HFFc6 (cell line): ENCODE measurements at regions not wholly inside any gene's neighbourhood (a gene's known extent, or its start where the extent isn't known, plus 50 kb on each side); places are given as distances from the start of the nearest gene placed in this dataset.
"Not testable (repeated sequence)": the region's sequence is repeated elsewhere in the genome, so short reads cannot be mapped to it uniquely, and the experiment has no call there.

Experiments
- DNase-seq: peaks from one replicate; pipeline ENCODE4 v3.0.0-alpha.2; 2018
- H3K27ac Mint-ChIP-seq: 2 replicates; pipeline ENCODE4 v1.8.0; 2020; ENCODE audit warnings: mild to moderate bottlenecking, mixed read lengths
- H3K27me3 Mint-ChIP-seq: 2 replicates; pipeline ENCODE4 v1.8.0; 2021; ENCODE audit warnings: mild to moderate bottlenecking, moderate library complexity, mixed read lengths; ENCODE audit not compliant: insufficient read depth
- H3K36me3 Mint-ChIP-seq: 2 replicates; pipeline ENCODE4 v1.8.0; 2021; ENCODE audit warnings: low read depth, mixed read lengths
- H3K4me1 Mint-ChIP-seq: 2 replicates; pipeline ENCODE4 v1.8.0; 2020; ENCODE audit warnings: low read depth, mixed read lengths
- H3K4me3 Mint-ChIP-seq: 2 replicates; pipeline ENCODE4 v1.8.0; 2020; ENCODE audit warnings: mild to moderate bottlenecking, moderate library complexity, mixed read lengths
- H3K9me3 Mint-ChIP-seq: 2 replicates; pipeline ENCODE4 v1.8.0; 2020; ENCODE audit warnings: mild to moderate bottlenecking, mixed read lengths
- CTCF ChIP-seq: fragments of 200-600 bp; sonication (generic); IDR thresholded peaks from 2 replicates; pipeline ENCODE4 v1.5.0; 2021; ENCODE audit warnings: antibody characterized with exemption, mild to moderate bottlenecking

DNA sequence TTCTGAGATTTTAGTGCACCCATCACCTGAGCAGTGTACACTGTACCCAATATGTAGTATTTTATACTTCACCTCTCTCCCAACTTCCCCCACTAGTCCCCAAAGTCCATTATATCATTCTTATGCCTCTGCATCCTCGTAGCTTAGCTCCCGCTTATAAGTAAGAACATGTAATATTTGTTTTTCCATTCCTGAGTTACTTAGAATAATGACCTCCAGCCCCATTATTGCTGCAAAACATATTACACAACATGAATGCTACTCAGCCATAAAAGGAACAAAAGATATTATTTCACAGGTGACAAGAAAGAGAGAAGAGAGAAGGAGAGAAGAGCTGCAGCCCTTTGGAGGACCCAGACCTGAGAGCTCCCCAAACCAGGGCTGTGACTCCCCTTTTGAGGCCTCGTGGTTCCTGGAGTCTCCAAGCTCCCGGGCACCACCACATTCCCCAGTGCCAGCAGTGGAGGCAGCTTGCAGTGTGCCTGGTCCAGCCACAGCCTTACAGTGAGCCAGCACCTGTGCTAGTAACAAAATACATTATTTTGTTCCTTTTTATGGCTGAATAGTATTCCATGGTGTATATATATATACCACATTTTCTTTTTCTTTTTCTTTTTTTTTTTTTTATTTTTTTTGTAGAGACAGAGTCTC, 194.5 kb upstream of the DAB2 start:
- H3K27ac Mint-ChIP-seq = no peak overlapping the region
- H3K4me1 Mint-ChIP-seq = no peaks in the 10 kb centered on the region
- no peak for DNase-seq
- H3K27me3 Mint-ChIP-seq = peaks cover 14% of the 10 kb centered on the region
- TF ChIP-seq CTCF = no peak
- H3K36me3 Mint-ChIP-seq = no peaks in the 10 kb centered on the region
- H3K4me3 Mint-ChIP-seq = no peak overlapping the region
- no peaks in the 10 kb centered on the region for H3K9me3 Mint-ChIP-seq

GRCh38 chr5:39618391-39618790, 193.6 kb upstream of the DAB2 start:
- Mint-ChIP-seq H3K36me3 (no peaks in the 10 kb centered on the region), H3K4me3 (no peak overlapping the region), H3K27me3 (peaks cover 14% of the 10 kb centered on the region), H3K4me1 (no peaks in the 10 kb centered on the region), H3K27ac (no peak overlapping the region), H3K9me3 (no peaks in the 10 kb centered on the region)
- no peak for TF ChIP-seq CTCF
- no peak for DNase-seq

GRCh38 chr5:39616131-39616530, 191.4 kb upstream of the DAB2 start:
- H3K4me1 Mint-ChIP-seq = no peaks in the 10 kb centered on the region
- no peaks in the 10 kb centered on the region for H3K36me3 Mint-ChIP-seq
- H3K27ac Mint-ChIP-seq = no peak overlapping the region
- H3K27me3 Mint-ChIP-seq = peaks cover 14% of the 10 kb centered on the region
- no peak for TF ChIP-seq CTCF
- DNase-seq = no peak
- H3K9me3 Mint-ChIP-seq = no peaks in the 10 kb centered on the region
- no peak overlapping the region for H3K4me3 Mint-ChIP-seq

GRCh38 chr5:39611076-39611475, 186.3 kb upstream of the DAB2 start:
- H3K36me3 Mint-ChIP-seq, H3K27ac Mint-ChIP-seq, H3K9me3 Mint-ChIP-seq, H3K4me3 Mint-ChIP-seq, DNase-seq, H3K4me1 Mint-ChIP-seq: not testable (repeated sequence)
- peaks cover 13% of the 10 kb centered on the region for H3K27me3 Mint-ChIP-seq

GRCh38 chr5:39608024-39608423, 183.2 kb upstream of the DAB2 start:
- no peak for DNase-seq
- no peak overlapping the region for H3K4me3 Mint-ChIP-seq
- TF ChIP-seq CTCF = no peak
- no peaks in the 10 kb centered on the region for H3K36me3 Mint-ChIP-seq
- no peak overlapping the region for H3K27ac Mint-ChIP-seq
- H3K4me1 Mint-ChIP-seq = peaks cover 5% of the 10 kb centered on the region; the same call in 1 of the 2 replicates
- peaks cover 13% of the 10 kb centered on the region for H3K27me3 Mint-ChIP-seq
- no peaks in the 10 kb centered on the region for H3K9me3 Mint-ChIP-seq

DNA sequence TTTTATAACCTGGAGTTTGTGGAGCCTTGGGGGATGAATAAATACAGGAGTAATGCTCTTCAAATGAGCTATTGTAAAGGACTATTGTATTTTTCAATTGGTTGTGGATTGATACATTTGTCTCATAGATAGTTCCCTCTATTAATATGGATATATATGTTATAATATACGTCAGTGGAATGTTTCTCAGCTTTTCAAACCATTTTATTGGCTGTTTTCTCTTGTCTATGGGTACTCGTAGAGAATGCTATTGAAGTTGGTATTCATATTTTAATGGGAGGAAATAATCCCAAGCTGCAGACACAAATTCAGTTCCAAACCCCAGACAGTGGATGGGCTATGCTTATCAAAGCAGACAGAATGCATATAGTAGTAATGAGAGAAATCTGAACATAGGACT, 181.8 kb upstream of the DAB2 start:
- Mint-ChIP-seq H3K9me3 (no peaks in the 10 kb centered on the region), H3K27ac (no peak overlapping the region), H3K36me3 (no peaks in the 10 kb centered on the region), H3K4me1 (peaks cover 5% of the 10 kb centered on the region; the same call in 1 of the 2 replicates), H3K4me3 (no peak overlapping the region), H3K27me3 (peaks cover 7% of the 10 kb centered on the region)
- no peak for TF ChIP-seq CTCF
- DNase-seq = no peak
